HG03139 (cell line): ENCODE measurements at regions not wholly inside any gene's neighbourhood (a gene's known extent, or its start where the extent isn't known, plus 50 kb on each side); places are given as distances from the start of the nearest gene placed in this dataset.
"Not testable (repeated sequence)": the region's sequence is repeated elsewhere in the genome, so short reads cannot be mapped to it uniquely, and the experiment has no call there.

Experiments
- ATAC-seq: cut with Tn5 transposase; IDR thresholded peaks from one replicate; pipeline ENCODE4 v1.9.1; 2021; ENCODE audit not compliant: unreplicated experiment

DNA sequence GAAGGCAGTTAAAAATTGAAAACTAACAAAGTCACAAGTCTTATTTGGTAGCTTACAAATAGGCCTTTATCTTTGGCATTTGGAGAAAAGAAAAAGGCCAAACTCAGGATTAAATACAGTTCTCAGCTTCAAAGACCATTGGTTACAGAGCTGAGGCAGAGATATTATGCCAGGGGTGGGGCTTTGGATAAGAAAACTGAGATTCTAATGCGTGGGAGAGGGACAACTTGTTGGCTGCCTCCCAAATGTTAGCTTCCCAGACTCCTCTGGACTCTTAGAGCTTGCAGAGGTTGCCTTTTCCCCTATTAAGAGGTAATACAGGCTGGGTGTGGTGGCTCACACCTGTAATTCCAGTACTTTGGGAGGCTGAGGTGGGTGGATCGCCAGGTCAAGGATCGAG is 231.8 kb downstream of the SQOR start:
- no peak for ATAC-seq

DNA sequence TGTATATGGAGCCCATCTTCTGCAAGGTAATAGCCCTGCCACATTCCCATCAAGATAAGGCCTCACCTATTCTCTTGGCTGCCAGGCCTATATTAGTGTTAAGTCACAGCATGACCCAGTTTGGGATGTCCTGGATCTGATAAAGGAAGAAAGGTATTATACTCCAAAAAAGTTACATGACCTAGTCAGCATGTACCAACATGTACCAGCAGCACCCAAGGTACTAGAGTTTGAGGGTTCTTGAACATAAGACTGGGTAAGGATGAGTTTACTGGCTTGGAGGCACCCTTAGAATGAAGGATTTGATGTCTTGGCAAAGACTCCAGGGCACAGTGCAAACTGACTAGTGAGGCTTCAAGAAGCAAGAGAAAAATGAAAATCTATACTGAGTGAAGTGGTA is 232.5 kb downstream of the SQOR start:
- no peak for ATAC-seq

DNA sequence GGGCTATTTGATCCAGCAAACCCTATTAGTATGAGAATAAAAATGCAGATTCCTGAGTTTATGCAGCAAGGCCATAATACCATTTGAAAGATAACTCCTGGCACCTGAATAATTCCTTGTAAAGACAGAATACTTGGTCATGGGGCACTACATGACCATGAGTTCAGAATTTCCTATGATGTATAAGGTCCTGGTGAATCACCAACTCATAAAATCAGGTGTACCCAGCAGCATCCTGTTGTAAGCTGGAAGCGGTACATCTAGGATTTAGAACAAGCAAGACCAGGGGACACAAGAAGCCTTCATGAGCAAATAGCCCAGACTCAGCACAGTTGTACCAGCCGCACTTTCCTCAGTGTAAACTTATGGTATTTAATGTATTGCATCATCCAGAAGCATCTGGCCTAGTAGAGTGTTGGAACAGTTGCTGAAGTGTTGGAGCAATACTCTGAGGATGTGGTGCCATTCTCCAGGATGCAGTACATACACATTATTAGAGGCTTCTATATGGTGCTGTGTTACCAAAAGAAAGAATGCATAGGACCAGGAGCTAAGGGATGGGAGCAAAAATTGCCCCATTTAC is 233.4 kb downstream of the SQOR start:
- ATAC-seq = no peak

DNA sequence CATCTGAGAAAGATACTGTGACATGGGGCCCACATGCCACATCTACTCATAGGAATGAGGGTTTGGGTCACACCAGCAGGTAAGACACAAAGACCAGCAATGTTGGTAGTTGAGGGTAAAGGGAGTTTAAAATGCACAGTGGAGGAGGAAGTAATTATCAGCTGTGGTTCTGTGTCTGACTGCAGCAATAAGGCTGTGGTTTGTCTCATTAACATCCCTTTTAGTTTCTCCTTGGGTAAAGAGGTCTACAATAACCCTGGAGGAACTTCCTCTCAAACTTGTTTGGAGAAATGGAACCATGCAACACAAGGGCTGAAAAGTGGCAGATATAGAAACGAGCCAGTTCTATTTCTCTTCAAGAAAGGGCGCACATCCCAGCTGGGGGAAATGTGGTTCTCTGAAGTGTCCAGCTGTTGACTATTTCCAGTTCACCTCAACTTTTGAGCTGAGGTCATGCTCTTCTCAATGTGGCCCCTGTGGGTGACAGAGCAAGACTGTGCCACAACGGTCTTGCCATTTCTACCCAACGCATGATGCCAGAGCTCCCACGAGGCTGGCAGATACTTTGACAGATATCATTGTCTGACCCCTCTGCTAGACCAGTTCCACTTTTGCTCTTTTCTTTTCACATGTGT is 234.3 kb downstream of the SQOR start:
- ATAC-seq = no peak

GRCh38 chr15:45871121-45871855 is 236.5 kb downstream of the SQOR start:
- no peak for ATAC-seq

- ATAC-seq = no peak
Measured at GRCh38 chr15:45873781-45874180, 239.0 kb downstream of the SQOR start.

- not testable (repeated sequence) for ATAC-seq
Measured at GRCh38 chr15:45874566-45874965, 239.7 kb downstream of the SQOR start.

DNA sequence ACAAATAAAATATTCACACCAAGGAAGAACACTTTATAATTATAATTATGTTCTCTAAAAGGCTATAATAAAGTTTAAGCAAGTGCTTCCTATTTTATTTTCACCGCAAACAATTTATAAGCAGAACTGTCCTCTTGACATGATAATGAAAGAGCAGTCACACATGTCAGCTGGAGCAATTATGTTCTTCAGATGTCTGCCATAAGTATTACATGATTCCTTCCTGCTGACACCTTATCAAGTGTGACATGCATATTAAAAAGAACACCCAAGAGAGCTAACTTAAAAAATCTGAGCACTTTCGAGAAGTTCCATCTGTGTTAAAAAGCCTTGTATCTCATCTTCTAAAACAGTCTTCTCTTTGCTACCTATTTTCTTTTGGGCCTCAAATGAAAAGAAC is 249.5 kb downstream of the SQOR start:
- ATAC-seq = no peak

GRCh38 chr15:45884755-45885445 is 250.1 kb downstream of the SQOR start:
- no peak for ATAC-seq

GRCh38 chr15:45885801-45886200 is 251.0 kb downstream of the SQOR start:
- no peak for ATAC-seq

DNA sequence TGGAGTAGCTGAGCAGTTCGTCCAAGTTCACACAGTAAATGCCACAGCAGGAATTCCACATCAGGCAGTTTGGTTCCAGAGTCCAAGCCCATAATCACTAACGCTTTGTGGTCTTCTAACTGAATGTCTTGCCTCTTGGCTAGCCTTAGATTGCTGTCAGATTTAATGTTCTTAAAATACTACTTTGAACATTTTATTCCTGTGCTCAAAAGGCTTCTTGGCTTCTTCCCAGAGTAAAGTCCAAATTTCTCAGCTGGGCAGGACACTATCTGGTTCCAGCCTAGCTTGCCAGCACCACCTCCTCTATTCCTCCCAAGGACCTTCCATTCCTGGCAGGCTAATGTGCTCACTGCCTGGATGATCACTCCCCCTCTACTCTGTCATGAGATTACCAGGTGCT is 256.9 kb downstream of the SQOR start:
- ATAC-seq = no peak

DNA sequence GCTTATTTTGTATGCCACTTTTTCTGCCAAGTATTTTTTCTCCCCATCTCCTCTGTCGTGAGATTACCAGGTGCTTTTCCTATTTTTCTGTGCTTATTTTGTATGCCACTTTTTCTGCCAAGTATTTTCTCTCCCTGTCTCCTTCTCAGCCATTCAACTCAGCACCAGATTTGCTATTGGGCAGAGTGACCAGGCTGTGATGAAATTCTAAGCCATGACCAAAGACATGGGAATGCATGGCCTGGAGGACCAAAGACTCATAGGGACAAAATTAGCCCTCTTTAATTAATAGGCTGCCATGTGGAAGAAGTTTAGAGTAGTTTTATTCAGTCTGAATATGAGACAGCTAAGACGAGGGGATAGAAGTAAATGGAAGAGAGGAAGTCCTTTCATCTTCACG is 257.4 kb downstream of the SQOR start:
- no peak for ATAC-seq

- no peak for ATAC-seq
Measured at GRCh38 chr15:45903283-45903682, 268.5 kb downstream of the SQOR start.

GRCh38 chr15:45904019-45904418 is 269.2 kb downstream of the SQOR start:
- ATAC-seq = no peak

DNA sequence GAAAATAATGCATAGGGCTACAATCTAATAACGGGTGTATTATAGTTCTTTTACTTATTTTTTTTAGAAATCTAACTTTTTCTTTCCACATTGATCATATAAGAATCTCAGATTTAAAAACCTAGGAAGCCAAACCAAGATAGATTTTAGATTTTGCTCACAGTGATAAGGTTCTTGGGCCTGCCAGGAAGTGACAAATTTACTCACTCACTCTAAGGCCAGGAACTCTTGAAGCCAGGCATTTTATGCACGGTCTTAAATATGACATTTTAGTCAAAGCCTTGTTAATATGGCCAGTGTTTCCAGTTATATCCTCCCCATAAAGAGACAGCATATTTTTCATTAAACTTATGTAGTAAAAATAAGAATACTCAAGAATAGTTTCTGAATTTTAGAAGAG is 271.4 kb downstream of the SQOR start:
- no peak for ATAC-seq

DNA sequence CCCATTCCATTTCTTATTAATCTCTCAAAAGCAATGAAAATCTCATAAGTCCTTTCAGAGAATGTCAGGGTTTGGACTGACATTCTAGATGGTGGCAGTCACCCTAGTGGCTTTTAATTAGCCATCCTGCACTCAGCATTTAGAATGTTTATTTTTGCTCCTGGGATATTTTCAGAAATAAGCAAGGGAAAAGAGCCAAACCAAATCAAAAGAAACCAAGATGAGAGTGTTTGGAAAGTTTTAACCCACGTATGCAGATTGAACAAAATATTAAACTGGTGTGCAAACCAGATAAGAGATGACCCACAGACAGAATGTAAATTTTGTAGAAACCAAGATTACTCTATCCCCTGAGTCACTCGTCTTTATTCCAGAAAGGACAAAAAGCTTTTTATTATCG is 275.8 kb downstream of the SQOR start:
- ATAC-seq = no peak

GRCh38 chr15:45913451-45913850 is 278.6 kb downstream of the SQOR start:
- ATAC-seq = no peak

- ATAC-seq = no peak
Measured at GRCh38 chr15:45914425-45914824, 279.6 kb downstream of the SQOR start.

GRCh38 chr15:45918839-45919238 is 284.0 kb downstream of the SQOR start:
- ATAC-seq = no peak

DNA sequence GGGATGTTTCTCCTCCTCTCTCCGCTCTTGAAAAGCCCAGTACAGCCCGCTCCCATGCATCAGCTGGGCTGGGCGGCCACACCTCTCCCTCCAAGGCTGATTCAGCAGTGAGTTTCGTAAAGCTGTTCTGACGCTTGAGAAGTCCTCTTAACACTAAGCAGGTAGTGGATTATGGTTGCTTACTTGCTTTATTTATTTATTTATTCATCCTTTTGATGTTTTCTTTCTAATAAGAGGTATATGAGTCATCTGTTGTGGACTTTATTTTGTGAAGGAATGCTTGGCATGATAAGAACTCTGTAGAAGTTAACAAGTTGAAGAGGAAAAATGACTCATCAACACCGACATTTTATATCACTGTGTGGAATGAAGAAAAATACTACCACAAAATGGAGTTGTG is 285.0 kb downstream of the SQOR start:
- no peak for ATAC-seq

DNA sequence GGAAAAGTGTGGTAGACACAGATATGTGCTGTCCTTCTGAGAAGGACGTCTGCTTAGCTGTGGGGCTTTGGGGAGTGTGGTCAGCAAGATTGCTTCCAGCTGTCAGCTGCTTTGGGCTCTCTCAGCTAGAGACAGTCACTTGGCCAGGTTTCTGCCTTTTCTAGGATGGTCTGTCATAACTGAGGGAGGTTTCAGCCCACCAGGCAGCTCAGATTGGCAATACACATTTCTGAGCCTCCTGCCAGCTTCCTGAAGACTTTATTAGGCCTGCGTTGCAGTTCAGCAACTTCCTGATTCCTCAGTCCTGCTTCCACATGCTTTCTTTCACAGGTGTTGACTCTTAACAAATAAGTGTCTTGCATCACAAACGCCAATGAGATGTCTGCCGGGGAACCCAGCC is 286.5 kb downstream of the SQOR start:
- no peak for ATAC-seq

DNA sequence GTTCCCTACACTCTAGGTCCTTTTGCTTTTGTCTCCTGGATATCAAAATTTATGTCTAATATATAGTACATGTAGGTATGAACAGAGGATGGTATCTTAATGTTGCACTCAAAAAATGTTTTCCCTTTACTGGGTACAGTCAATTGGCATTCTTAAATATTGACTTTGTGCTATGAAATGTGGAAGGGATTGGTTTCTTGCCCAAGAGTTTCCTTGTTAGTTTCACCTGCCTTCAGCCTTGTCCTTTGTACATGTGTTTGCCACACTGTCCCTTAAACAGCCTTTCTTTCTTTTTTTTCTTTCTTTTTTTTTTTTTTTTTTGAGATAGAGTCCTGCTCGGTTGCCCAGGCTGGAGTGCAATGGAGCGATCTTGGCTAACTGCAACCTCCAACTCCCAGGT is 287.1 kb downstream of the SQOR start:
- ATAC-seq = no peak
